Activated T-cell treated with anti-CD3 and anti-CD28 coated beads, Interleukin-2, amount 50 U/mL, for 1 hour (primary cell): ENCODE measurements at regions not wholly inside any gene's neighbourhood (a gene's known extent, or its start where the extent isn't known, plus 50 kb on each side); places are given as distances from the start of the nearest gene placed in this dataset.
A peak's percentile ranks its signal among the peaks of the same experiment; 100 is the strongest.

Experiments
- DNase-seq: peaks from one replicate; pipeline ENCODE4 v3.0.0-alpha.2; 2020

DNA sequence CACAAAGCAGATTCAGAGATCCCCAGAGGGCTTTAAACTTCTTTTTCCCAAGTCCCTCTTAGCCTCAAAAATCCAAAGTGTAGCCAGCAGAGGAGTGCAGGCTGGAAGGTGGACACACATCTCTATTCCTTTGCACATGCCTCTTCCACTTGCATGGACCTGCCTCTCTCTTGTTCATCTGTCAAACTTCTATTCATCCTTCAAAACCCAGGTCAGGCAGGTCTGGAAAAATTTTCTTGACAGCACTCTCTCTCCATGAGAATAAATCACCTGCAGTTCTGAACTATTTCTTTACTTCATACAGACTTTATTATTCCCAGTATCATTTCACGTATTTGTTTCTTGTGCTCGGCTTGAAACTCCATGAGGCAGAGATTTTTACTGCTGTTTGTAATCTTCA is 127.5 kb downstream of the SS18 start:
- DNase-seq = no peak

DNA sequence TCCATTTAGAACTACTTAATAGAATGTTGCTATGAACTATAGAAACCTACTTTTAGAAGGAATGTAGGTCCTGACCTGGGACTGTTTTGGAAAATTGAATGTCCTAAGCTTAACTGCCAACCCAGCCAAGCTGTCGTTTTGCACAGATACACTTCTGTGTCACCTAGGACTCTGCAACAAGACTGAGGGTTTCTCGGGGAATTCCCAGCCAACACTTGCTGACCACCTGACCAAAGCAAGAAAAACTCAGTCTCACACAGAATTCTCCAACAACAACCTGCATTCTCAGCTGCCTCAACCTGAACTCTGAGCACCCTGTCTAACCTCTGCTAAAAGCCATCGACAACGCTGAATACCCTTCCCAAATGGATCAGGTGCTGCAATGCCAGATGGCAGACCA is 128.2 kb downstream of the SS18 start:
- no peak for DNase-seq

DNA sequence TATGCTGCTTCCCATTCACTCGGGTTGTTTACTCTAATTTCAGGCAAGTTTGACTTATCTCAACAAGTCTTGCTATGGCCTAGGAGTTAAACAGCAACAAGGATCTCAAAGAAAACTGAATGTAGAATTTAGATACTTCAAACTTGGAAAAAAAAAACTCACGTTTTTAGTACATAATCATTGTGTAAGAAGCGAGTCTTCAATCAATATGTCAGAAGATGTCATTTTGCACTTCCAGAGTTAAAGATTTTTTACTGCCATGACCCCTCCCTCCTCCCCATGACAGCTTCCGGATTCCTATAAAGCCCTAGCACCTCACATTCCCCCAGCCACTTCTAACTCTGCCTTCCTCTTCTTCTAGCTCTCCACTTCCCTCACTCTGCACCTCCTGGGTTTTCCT is 133.4 kb downstream of the SS18 start:
- DNase-seq = no peak

DNA sequence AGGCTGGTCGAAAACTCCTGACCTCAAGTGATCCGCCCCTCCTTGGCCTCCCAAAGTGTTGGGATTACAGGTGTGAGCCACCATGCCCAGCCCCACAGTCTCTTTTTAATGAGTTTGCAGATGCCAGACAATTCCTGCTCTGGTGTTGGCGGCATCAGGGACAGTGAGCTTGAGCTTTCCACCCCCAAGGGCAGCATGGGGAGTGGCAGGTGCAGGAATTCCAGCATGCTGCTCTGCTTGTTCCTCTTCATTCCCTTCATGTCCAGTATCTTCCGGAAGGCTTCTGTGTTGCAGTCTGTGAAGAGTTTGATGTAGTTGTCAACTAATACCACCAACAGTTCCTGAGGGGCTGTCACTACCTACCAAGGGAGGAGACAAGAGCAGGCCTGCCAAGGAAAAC is 137.3 kb downstream of the SS18 start:
- DNase-seq = no peak

DNA sequence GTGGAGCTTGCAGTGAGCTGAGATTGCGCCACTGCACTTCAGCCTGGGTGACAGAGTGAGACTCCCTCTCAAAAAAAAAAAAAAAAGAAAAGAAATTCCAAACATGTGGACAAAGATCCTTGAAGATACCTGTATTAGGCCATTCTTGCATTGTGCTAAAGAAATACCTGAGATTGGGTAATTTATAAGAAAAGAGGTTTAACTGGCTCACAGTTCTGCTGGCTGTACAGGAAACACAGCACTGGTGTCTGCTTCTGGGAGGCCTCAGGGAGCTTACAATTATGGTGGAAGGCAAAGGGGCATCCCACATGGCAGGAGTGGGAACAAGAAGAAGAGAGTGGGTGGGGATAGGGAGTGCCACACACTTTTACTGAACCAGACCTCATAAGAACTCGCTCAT is 140.1 kb downstream of the SS18 start:
- no peak for DNase-seq

DNA sequence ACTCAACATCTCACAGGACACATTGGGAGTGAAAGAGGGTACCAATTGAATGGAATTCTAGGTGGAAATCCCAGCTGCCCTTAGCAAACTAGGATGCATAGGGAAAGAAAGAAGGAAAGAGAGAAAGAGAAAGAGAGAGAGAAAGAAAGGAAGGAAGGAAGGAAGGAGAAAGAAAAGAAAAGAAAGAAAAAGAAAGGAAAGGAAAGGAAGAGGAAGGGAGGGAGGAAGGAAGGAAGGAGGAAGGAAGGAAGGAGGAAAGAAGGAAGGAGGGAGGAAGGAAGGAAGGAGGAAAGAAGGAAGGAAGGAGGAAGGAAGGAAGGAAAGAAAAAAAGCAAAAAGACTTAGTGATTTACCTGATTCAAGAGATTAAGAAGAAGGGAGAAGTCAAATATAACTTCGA is 143.9 kb downstream of the SS18 start:
- no peak for DNase-seq

DNA sequence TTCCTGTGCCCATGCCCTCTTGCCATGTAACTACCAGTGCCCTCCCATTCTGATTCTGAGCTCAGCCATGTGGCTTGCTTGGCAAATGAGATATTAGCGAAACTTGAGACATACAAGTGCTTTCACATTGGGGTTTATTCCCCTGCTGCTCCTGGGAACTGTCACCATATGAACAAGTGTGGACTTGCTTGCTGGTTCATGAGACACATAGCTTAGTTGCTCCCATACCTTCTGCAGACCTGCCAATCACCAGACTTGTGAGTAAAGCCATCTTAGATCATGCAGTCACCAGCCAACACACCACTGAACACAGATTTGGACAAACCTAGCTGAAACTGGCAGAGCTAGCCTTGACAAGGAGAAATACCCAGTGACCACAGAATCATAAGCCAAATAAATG is 155.1 kb downstream of the SS18 start:
- DNase-seq = no peak

DNA sequence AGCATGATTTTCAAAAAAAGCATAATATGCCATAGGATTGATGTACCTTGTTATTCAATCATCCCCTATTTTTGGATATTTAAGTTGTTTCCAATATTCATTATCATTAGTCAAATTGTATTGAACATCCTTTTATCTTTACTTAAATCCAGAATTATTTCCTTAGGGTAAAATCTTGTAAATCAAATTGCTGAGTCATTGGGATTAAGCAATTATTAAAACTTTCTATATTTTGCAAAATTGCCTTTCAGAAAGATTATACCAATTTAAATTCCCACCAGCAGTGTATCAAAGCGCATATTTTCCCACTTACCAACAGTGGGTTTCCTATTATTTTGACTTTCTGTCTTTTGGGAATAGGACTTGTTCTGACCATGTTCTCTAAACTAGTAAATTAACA is 159.3 kb downstream of the SS18 start:
- no peak for DNase-seq

DNA sequence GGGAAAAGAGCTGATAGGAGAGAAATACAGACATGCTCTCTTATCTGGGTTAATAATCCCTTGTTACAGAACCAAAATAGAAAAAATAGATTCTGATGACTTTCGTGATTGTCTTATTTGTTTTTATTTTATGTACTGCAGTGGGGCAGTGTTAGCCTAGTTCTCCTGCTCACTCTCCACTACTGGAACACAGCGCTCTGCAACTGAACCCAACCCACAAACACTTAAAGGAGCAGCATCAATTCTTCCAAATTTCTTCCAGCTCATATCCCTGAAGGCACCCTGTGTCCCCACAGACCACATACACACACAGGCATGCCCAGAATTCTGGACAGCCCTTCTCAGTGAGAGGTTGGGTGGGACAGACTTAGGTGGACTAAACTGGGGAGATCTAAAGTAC is 160.6 kb downstream of the SS18 start:
- no peak for DNase-seq

DNA sequence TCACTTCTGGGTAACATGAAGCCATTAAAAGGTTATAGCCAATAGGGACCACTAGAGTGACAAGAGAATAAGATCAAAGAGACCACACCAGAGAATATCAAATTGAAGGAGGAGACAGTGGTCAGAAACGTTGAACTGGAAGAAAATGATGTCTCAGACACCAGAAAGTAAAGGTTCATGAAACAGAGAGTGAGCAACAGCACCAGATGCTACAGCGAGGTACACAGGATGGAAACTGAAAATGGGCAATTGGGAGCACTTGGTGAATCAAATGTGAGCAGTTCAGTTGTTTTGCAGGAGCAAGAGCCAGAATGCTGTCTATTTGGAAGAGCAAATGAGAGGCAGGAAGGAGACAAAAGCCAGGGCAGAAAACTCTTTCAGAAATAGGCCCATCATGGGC is 162.6 kb downstream of the SS18 start:
- no peak for DNase-seq

DNA sequence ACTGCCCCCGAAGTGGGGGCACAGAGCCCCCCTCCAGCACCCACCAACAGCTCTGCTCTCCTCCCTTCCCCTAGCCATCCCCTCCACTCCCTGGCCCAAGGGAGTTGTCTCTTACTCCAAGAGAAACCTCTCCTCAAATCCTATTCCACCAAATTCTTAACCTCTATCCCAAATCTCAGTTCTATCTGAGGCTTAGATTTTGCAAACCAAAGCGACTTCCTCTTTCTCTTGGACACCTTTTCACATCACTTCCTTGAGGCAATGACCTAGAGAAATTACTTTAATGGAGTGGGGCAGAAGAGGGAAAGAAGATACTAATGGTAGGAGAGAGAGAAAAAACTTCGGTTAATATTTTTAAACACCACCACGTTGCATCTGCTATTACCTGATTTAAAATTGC is 167.2 kb downstream of the SS18 start:
- DNase-seq = no peak

DNA sequence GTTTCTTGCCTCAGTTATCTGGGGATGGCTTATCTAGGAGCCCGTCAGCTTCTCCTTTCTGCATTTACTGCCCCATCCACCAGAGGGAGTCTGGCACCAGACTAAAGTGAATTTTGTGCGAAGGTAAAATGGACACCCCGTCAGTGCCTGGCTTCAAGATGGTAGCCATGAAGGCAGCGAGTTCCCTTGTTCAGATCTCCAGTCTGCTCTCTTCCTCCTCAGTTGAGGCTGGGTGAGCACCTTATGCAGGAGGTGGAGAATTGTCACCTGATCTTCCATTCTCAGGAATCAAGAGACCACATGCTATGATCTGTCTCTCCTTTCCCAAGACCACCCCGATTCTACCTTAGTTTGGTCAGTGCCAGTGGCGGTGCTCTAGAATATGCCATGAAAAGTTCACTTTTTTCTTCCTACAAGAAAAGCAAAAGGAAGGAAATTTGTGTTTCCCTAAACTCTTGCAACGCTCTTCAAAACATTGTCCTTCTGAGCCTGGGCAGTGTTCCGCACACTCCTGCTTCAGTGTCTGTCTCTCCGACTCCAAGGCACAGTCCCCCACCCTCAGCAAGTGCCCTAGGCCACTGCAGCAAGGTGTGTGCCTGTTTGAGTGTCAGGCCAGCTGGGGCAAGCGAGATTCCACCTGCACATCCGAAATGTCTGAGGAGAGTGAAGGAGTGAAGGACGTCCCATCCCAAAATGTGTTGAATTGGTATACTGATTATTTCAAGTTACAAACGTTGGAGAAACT is 168.6 kb downstream of the SS18 start:
- DNase-seq = peak; percentile 24

DNA sequence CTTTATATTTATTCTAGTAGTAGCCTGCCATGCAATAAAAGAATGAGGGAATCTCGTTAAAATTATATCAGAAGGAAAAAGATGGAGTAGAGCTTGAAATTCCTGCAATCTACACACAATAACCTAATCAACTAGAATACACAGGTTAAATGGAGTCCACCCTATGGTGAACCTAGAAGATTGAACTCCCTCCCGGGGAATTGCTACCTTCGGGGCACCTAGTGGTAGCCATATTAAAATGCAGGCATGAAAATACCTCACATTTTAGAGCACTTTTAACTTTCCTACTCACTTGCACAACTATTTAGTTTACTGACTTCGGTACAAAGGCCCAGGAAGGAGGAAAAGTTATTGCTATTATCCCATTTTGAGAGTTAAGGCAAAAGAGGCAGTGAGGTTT is 174.5 kb downstream of the SS18 start:
- no peak for DNase-seq

DNA sequence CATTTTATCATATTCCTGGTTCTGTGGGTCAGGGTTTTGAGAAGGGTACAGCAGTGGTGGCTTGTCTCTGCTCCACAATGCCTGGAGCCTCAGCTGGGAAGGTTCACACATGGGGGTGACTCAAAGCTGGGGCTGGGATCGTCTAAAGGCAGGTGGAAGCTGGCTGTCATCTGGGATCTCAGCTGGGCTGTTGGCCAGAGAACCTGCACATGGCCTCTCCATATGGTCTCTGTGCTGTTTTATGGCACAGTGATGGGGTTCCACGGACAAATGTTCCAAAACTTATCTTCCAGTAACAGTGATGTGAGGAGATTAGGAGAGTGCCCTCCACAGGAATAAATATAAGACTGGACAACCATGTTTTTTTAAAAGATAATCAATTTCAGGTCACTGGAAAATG is 191.4 kb downstream of the SS18 start:
- no peak for DNase-seq

DNA sequence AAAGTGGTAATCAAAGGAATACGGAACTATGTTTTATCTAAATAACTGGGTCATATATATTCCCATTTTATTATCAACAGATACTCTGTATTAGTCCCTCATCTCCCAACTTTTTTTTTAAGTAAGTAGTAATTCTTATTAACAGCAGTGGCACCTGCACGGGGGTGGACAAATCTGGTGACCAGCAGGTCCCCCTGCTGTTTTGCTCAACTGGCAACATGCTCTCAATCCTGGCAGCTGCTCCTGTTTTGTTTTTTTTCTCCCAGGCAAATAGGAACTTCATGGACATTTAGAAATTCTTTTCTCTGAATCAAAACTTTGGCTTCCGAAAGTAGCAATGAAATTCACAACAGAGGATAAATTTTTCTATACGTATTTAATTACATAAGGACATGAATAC is 193.5 kb downstream of the SS18 start:
- DNase-seq = no peak

DNA sequence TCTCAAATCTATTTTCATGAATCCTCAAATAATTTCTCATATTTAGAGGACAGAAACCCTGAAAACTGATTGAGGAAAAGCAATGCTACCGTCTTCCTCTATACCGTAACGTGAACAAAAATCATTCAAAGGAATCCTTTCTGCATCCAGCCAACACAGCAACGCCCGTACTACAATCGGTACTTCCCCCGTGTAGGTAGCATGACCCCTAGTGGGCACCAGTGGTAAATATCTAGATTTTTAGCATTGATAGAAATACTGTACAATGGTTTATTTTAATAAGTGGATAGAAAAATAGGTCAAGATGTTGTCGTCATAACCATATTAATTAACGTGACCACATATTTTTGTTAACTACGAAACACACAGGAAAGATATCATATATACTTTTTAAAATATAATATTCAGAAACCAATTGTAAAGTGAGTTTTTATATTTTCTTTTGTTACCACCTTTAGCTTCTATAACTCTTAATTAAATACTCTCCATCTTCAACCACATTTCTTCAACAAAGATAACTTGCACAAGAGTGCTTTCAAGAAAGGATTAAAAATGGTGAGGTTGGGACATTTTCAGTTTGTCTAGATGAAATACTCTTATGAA is 194.1 kb downstream of the SS18 start:
- no peak for DNase-seq

DNA sequence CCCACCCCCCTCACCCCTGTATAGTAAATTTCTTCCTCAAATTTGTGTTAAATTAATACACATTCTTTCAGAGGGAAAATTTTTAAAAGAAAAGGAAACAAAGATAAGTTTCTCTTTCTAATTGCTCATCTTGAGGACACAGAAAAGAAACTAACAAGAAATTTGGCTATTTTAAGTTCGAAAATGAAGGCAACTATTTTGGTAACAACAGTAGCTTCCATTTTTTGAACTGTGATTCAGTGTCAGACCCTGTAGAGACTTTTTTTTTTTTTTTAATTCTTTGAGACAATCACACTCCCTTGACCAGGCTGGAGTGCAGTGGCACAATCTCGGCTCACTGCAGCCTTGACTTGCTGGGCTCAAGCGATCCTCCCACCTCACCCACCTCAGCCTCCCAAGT is 194.9 kb downstream of the SS18 start:
- DNase-seq = no peak

DNA sequence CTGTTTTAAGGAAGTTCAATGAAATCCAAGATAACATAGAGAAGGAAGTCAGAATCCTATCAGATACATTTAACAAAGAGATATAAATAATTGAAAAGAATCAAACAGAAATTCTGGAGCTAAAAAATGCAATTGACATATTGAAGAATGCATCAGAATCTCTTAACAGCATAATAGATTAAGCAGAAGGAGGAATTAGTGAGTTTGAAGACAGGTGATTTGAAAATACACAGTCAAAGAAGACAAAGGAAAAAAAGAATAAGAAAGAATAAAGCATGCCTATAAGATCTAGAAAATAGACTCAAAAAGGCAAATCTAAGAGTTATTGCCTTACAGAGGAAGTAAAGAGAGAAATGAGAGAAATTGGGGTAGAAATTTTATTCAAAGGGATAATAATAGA is 204.1 kb downstream of the SS18 start:
- no peak for DNase-seq

DNA sequence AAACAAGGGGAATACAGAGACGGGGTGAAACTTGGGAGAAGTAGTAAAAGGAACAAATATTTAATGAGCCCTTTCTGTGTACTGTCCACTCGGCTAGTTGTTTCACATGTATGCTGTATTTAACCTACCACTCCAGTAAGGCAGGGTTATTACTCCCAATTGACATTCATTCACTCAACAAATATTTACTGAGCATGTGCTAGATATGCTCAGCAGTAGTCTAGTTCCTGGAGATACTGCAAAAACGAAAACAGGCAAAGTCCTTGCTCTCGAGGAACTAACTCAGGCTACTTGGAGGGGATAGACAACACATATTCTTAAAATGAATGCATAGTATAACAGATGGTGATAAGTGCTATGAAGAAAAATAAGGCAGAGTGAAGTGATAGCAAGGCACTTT is 207.3 kb downstream of the SS18 start:
- no peak for DNase-seq

DNA sequence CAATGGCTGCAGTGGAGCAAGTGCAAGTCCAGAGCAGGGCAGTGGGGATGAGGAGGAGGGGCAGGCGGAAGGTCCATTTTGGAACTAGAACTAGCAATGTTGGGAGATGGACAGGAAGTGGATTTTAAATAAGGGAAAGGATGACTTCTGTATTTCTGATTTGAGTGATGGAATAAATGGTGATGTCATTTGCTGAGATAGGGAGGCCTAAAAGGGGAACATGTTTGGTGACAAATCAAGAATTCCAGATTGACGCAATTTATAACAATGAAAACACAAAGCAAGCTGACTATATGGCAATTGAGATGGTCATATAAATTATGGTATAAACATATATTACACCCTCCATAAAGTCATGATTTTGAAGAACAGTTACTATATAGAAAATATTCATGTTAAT is 209.3 kb downstream of the SS18 start:
- no peak for DNase-seq

DNA sequence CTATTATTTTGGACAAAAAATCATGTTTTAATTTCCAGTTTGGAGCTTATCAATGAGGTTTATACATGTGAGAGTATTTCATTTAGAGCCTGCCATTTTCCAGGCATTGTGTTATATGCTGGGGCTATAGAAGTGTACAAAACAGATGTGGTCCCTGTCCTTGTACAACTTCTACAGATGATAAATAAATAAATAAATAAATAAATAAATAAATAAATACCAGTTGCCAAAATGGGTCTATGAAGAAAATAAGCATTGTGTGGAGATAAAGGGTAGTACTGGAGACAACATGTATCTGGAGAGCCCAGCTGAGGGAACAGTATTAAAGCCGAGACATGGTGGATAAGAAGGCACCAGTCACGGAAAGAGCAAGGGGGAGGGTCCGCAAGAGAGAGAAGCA is 210.0 kb downstream of the SS18 start:
- no peak for DNase-seq

DNA sequence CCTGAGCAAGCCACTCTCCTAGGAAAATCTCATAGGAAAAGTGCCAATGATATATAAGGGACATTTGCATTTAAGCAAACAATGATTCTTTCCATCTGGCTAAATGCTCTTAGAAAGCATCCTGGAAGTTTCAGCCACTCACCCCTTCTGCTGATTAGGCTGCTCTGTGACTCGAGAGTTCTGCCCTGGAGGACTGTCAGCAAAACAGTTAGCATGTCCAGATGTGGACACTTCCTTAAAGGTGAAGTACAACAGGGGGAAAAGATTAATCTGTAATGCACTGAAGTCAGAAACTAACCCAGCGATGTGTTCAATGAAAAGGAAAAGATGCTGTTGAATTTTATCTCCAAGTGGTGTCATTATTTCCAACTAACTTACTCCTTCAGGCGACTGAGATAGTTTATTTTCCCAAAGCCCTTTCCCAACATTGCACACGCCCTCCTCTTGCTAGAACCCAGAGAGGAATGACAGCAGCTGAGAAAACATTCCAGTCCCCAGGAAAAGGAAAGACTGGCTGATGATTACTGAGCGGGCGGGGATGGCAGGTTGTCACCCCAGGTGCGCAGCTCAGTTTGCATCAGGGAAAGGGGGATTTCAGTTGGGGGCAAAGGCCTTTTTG is 214.0 kb downstream of the SS18 start:
- DNase-seq = no peak

DNA sequence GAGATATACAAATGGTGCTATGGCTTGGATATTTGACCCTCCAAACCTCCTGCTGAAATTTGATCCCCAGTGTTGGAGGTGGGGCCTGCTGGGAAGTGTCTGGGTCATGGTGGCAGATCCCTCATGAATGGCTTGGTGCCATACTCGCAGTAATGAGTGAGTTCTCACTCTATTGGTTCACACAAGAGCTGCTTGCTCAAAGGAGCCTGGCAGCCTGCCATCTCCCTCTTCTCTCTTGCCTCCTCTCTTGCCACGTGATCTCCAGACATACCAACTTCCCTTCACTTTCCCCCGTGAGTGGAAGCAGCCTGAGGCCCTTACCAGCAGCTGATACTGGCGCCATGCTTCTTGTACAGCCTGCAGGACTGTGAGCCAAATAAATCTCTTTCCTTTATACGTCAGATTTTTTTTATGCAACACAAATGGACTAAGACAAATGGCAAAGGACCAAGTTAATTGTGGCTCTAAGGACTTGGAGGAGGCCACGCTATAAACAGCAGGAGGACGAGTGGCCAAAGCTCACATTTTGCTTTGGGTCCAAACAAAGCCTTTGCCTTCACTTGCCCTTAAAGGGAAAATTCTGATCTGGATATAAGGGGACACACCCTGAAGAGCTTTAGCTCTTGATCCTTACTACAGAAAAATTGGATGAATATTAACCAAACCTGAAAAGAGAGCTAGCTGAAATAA is 214.7 kb downstream of the SS18 start:
- DNase-seq = no peak

DNA sequence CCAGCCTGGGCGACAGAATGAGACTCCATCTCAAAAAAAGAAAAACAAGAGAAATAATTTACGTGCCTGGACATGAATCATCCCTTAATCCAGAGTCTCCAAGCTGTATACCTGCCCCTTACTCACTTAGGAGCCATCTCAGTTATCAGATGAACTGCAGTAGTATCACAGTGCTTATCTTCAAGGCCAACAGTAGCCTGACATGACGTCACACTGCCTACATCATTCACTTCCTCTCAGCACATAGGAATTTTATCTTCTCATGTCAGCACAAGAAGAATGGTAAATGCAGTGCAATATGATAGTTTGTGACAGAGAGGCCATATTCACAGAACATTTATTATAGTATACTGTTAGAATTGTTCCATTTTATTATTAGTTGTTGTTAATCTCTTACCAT is 216.6 kb downstream of the SS18 start:
- DNase-seq = no peak
